Activated naive CD4-positive, alpha-beta T cell treated with Interleukin-2 at 50 U/mL for 16 hours (primary cell): ENCODE measurements at regions not wholly inside any gene's neighbourhood (a gene's known extent, or its start where the extent isn't known, plus 50 kb on each side); places are given as distances from the start of the nearest gene placed in this dataset.

Experiments used
- DNase-seq: peaks from one replicate; pipeline ENCODE4 v3.0.0-alpha.2; 2020

DNA sequence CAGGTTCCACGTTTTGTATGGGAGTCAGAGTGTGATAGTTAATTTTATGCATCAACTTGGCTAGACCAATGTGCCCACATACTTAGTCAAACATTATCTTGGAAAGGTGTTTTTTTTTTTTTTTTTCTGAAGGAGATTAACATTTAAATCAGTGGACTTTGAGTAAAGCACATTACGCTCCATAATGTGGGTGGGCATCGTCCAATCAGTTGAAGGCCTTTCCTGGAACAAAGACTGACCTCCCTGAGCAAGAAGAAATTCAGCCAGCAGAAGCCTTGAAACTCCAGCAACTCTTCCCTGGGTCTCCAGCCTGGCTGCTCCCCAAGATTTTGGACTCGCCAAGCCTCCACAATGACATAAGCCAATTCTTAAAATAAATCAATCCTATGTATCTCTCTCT, 711.4 kb downstream of the MTRR start:
- DNase-seq, result no peak

DNA sequence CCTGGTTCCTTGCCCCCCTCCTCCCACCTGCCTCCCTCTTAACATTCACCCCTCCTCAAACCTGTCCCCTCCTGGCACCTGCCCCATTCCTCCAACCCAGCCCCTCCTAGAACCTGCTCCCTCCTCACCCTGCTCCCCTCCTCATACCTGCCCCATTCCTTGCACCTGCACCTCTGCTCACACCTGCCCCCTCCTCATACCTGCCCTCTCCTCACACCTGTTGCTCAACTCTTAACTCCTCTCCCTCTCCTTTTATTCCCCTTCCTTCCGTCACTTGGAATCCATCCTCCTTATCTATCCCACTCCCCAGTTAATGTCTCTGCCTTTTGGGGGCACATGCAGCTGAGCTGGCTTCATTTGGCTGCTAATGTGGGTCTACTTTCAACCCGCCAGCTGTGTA, 712.1 kb downstream of the MTRR start:
- no peak for DNase-seq

GRCh38 chr5:8585230-8586018, 716.5 kb downstream of the MTRR start:
- no peak for DNase-seq

GRCh38 chr5:8590959-8591358, 722.0 kb downstream of the MTRR start:
- DNase-seq, result no peak

DNA sequence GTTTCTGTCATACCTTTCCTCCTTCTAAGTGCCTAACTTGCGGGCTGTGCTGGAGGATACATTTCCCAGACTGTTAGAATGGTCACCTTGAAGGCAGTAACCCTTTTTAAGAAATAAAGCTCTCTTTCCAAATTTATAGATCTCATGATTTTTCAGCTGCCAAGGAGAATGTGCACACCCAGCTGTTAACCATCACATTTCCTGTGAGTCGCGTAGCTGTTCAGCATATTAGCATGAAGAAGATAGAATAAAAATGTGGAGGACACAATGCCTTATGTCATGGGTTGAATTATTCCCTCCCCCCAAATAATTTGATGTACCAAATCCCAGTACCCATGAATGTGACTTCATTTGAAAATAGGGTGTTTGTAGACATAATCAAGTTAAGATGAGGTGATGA, 729.4 kb downstream of the MTRR start:
- no peak for DNase-seq

DNA sequence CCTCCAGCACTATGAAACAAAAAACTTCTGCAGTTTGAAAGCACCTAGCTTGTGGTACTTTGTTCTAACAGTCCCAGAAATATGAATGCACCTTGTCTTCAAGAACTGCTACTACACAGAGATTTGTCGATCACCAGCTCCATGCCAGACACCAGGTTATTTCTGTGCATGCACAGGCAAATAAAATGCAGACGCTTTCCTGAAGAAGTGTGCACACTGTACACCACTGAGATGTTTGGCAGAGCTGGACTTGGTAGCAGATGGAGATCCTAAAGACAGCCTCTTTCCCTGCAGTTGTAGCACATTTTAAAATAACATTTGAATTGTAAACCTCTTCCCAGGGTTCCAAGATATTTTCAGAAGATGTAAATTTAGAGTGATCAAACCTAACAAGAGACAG, 730.0 kb downstream of the MTRR start:
- no peak for DNase-seq

GRCh38 chr5:8600843-8601242, 731.9 kb downstream of the MTRR start:
- DNase-seq, result no peak

DNA sequence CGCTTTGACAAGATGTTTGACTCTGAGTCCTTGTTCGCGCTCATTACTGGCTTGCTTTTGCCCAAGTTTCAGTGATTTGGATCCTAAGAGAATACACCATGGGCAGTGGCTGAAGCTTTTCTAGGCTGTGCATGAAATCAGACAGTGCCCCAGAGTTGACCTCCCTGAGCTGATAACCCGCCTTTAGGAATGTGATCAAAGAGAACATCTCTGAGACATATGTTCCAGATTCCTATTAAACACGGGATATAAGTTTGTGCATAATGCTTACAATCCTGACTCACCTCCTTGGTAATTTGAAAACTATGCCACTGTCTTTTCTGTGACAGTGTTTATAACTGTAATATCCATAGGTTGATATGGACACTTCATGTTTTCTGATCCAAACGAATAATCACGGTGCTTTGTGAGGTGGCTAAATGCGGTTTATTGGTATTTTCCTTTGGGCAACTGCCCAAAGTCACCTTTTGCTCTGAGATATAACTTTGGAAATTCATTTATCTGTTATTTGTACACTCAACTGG, 732.9 kb downstream of the MTRR start:
- no peak for DNase-seq

DNA sequence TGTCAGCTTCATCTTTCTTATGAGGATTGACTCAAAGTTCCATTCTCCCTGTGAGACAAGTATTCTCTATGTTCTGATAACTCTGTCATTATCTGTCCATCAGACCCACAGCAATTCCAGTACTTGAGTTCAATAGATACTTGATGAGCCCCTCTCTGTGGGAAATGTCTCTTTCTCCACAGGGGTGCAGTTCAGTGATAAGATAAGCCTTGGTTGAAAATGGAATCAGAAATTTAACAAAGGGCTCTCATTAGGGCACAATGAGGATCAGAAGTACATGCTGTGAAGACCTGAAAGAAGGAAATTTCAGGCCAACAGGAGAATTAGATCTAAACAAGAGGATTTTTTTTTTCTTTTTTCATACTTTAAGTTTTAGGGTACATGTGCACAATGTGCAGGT, 737.3 kb downstream of the MTRR start:
- no peak for DNase-seq

- DNase-seq, result no peak
These were observed 742.1 kb downstream of the MTRR start for GRCh38 chr5:8611067-8611466.

DNA sequence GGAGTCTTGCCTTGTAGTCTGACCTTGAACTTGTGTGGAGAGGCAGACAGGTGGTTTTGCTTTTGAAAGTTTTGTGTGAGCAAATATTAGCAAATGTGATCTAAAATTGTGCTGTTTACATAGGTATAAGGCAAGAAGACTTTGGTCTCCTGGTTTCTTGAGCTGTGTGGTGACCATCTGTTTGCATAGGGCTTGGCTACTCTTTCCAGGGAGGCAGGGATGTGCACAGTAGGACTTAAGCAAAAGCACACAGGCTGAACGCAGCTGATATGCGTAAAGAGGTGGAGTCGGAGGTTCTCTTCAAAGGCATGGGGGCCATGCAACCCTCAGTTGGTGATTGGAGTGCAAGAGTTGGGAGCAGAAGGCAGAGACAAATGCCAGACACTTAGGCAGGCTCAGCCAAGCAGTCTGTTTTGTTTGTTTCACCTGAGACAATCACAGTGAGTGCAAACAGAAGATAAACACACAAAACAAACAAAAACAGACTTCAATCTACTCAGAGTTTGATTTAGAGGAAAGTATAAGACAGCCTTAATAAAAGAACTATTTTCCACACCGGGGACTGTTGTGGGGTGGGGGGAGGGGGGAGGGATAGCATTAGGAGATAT, 744.2 kb downstream of the MTRR start:
- no peak for DNase-seq

DNA sequence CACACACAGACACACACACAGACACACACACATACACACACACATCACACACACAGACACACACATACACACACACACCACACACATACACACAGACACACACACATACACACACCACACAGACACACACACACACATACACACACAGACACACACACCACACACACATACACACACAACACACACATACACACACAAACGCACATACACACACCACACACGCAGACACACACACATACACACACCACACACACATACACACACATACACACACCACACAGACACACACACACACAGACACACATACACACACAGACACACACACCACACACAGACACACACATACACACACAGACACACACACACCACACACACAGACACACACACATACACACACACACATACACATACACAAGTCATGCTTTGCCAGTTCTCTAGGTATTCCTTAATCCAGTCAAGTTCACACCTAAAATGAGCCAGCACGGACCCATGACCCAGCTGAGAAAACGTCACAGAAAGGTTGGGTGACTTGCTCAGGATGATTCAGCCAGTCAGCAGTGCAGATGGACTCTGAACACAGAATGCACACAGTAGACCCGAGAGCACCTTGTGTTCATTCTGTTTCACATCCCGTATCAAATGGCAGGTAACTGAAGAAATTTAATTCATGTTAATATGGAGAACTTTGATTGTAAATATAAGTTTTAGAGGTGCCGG, 746.4 kb downstream of the MTRR start:
- DNase-seq, result no peak

DNA sequence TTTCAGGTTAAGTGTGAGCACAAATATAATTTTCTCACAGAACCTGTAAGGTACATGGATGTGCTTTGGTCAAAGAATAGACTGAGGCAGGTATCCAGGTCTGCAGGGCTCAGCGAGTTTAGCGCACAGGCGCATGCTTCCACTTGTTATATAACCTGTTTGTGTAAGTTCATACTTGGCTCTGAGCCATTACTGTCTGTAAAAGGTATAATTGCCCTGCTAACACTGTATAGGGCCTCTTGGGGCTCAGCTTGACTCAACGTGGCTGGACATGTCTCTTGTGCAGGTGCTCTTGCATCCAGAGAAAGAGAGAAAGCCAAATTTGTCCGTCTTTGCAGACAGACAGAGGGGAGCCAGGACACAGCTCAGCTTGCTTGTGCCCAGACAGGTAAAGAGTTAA, 759.6 kb downstream of the MTRR start:
- DNase-seq, result no peak

DNA sequence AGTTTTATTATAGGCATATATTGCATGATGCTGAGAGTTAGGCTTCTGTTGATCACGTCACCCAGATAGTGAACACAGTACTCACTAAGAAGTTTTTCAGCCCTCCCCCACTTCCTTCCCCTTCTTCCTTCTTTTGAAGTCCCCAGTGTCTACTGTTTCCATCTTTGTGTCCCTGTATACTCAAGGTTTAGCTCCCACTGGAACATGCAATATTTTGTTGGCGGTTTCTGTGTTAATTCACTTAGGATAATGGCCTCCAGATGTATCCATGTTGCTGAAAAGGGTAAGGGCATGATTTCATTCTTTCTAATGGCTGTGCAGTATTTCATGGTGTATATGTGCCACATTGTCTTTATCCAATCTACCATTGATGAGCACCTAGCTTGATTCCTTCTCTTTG, 764.3 kb downstream of the MTRR start:
- DNase-seq, result no peak

GRCh38 chr5:8633696-8634095, 764.7 kb downstream of the MTRR start:
- DNase-seq, result no peak

DNA sequence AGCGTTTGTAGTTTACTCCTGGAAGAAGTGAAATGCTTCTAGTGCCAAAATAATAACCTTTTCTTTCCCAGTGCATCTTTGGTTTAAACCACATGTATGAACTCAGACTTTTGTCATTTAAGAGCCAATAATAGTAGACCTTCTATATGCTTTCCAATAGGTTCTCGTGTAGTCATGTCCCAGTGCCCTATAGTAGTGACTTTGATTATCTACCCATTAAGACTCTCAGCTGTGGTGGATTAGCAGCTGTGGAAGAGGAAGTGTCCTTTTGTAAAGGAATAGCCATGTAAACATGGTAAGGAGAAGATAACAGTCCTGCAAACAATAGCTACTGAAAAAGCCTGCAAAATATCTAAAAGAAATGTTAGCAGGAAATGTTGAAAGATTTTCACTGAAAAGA, 765.3 kb downstream of the MTRR start:
- DNase-seq, result no peak

DNA sequence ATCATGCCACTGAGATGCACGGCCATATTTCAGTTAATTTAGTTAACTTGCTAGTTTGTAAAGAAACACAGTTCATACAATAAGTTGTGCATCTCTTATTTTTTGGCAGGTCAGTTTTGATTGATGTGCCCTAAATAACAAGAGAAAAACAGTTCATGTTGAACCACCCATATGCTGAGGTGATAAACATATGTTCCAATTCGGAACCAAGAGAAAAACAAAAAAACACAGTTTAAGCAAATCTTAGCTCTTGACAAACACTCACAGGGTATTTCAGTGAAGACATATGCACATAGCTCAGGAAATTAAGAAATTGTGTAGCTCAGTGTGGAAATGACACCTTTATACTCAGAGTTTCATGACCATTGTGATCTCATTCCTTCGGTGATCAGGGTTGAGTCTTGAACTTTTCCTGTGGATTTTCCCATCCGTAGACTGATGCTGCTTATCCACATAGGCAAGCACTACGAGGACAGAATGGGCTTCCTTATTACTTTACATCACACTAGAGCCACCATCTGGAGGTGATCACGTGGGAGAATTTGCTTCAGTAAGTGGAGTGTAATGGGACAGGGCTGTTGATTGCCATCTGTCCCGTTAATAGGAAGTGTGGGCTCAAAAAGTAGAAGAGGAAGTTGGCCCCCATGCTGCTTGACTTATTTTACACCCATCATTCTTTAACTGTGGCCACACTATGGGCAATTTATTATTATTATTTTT, 773.0 kb downstream of the MTRR start:
- no peak for DNase-seq

DNA sequence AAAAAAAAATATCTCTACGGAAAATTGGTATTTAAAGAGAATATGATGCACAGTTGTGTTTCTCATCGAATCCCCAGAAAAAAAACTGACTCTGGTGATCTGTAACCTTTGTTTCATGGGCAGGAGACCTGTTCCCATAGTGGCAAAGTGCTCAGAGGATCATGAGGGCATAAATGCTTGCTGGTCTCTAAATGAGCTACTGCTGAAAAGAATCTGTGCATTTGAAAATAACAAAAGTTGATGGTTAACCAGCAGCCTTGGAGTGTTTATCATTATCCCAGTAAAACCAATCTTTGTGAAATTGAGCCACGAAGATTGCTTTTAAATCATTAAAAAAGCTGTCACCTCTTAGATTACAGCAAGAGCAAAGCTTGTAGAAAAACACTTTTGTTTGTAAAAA, 775.4 kb downstream of the MTRR start:
- DNase-seq, result no peak

- no peak for DNase-seq
These were observed 778.2 kb downstream of the MTRR start for GRCh38 chr5:8647111-8647510.

DNA sequence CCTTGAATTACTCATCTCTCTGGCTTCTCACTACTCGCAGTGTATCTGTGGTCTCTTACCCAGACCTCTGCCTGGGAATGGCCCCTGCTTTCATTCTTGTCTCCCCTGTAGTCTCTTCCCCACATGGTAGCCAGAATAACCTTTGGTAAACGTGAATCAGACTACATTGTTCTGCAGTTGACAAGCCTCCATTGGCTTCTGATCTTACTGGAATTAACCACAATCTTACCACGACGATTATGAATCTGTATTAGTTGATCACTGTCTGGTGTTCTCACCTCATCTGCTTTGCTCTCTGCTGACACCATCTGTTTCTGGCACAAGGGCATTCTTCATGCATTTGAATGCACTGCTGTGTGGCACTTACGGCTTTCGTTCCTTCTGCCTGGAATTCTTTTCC, 781.2 kb downstream of the MTRR start:
- no peak for DNase-seq

- no peak for DNase-seq
These were observed 791.4 kb downstream of the MTRR start for GRCh38 chr5:8660133-8660893.

DNA sequence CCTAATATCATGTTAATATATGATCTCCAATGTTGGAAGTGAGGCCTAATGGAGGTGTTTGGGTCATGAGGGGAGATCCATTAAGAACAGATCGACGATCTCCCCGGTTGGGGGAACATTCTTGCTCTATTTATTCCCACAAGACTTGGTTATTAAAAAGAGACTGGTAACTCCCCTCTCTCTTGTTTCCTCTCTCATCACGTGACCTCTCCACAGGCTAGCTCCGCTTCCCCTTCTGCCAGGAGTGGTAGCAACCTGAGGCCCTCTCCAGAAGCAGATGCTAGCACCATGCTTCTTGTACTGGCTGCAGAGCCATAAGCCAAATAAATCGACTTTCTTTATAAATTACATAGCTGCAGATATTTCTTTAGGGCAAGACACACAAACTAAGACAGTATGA, 794.4 kb downstream of the MTRR start:
- DNase-seq, result no peak

DNA sequence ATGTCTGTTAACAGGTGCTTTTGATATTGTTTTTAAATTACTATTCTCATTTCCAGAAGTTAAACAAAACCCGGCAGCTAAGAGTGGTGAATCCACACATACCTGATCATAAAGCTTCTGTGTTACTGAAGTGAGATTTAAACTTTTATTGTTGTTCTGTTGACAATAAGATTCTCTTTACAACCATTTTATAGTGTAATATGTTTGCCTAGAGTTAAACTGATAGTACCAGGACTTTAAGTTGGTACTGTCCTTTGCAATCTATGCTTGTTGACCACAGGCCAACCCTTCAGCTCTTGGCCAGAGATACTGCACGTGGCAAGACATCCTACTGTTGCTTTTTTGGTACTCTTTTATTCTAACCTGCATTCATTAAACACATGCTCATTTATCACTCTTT, 806.2 kb downstream of the MTRR start:
- no peak for DNase-seq
